ENCODE measurements at regions not wholly inside any gene's neighbourhood (a gene's known extent, or its start where the extent isn't known, plus 50 kb on each side); places are given as distances from the start of the nearest gene placed in this dataset.
"Not testable (repeated sequence)": the region's sequence is repeated elsewhere in the genome, so short reads cannot be mapped to it uniquely, and the experiment has no call there.

DNA sequence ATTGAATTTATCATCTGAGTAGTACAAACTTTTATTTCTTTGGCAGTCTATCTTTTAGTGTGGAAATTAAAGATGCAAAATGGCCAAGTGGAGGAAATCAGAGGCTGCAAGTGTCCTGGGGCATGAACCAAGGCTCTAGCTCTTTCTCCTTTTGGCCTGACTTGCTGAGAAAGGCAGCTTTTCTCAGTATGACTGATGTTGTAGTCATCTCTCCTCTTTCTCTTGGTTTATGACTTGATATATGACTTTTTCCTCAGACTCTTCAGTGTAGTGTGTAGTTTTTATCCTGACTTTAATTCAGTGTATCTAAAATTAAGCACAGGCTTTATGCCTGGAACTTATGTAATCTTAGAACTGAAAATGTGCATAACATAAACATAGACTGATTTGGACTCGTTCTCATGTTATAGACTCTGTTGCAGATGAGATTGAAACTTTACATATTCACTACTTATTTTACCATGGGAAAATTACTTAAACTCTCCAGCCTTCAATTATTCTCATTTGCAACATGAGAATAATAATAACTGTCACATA, 65.7 kb downstream of the SLITRK5 start:
- DNase-seq (ENCODE audit: low read depth in 2 of 2): no peak

DNA sequence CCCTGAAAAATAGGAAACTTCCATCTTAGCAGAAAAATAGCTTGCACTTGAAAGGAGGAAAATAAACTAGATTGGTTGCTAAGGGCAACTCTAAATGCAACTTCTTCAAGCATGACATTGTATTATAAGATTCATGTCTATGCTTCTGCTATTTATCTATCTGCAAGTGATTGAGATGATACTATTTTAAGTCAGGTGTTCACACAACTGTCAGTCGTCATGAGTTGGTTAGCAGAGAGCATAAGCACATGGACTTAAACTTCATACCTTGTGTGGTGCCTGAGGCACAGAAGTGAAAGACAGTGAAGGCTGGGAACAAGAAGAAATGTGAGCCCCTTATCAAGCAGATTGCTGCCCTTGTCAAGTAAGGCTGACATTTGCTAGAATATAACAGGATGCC, 82.9 kb downstream of the SLITRK5 start:
- no peak for DNase-seq (ENCODE audit: low read depth in 2 of 2)

DNA sequence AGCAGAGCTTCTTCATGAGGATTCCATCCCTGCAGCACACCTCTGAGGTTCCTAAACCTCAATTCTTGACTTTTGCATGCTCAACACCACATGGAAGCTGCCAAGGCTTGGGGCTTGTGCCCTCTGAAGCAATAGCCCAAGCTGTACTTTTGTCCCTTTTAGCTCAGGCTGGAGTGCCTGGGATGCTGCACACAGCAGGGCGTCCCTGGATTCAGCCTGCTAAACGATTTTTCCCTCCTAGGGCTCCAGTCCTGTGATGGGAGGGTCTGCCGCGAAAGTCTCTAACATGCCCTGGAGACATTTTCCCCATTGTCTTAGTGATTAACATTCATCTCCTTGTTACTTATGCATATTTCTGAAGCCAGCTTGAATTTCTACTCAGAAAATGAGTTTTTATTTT, 98.3 kb downstream of the SLITRK5 start:
- no peak for DNase-seq (ENCODE audit: low read depth in 2 of 2)

DNA sequence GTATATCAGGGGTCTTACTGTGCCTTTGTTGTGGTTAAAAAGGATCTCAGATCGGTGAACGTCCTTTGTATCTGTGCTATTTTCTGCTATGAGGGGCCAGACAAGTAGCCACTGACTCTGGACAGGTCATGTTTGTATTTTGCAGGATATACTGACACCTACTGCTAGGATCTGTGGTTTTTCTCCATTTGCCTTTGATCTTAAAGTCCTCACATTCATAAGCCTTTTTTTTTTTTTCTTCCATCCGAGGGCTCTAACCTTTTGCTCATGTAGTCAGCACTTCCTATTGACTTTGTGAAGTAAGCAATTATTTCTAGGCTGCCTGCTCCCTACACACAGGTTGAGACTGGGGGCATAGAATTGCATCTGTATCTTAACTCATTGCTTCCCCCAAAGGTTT, 106.2 kb downstream of the SLITRK5 start:
- no peak for DNase-seq (ENCODE audit: low read depth in 2 of 2)

DNA sequence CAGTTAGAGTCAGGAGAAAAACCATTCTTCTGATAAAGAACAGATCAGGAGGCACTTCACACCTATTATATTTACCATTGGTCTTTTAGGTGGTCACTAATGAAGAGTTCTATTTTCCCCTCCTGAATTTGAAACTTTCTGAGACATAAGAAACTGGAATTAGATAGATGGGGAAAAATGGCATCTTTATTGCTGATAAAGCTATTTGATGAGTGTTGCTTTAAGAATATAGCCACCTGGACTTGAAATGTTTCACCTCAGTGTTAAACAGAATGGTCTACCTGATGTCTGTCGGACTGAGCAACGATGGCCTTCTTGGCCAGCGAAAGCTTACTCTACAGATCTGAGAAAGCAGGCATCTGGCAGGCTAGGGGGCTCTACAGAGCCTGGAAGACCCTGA, 107.0 kb downstream of the SLITRK5 start:
- DNase-seq (ENCODE audit: low read depth in 2 of 2): no peak

DNA sequence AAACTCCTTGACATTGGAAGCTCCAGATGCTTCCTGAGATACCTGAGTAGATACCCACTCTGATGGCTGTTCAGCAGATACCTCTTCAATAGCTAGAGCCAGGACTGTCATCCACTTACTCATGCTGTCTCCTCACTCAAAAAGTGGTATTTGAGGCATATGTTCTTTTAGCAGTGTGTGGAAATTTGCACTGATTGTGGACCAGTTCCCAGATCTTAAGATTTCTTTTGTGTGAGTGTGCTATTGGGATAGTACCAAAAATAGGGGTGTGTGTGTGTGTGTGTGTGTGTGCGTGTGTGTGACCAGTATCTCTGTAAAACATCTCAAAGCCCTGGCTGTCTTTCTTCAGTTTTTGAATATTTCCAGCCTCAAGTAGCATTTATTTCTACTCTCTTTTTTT, 108.3 kb downstream of the SLITRK5 start:
- DNase-seq (ENCODE audit: low read depth in 2 of 2): no peak

DNA sequence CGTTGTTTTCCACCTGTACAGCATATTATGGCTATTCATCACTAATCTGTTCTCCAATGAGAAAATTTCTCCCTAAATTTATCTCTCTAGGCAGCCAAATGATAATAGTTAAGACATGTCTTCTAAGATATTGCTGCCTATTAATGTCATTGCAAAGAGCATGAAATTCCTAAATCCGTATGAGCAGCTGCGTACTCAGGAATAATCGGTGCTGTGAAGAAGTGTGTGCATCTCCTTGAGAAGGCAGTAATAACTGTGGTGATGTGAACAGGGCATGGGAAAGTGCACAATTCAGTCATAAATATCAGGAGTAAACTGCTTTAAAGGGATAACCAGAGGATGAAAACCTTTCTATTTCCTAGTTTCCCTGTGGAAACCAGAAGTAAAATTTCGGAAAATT, 112.2 kb downstream of the SLITRK5 start:
- no peak for DNase-seq (ENCODE audit: low read depth in 2 of 2)

DNA sequence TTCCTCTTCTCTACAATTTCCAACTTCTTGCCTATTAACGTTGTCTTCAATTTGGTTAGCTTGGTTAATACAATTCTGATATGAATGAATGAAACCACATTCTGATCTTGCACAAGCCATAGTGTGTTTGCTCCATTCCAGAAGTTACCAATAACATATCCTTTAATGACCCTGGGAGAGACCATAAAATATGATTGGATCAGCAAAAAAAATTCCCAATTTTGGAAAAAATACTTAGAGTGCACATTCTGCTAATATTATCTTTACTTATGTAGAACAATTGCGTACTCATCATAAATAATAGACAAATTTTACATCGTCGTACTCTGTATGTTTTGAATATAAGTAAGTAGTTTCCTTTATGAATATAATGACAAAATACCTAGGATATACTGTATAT, 117.2 kb downstream of the SLITRK5 start:
- no peak for DNase-seq (ENCODE audit: low read depth in 2 of 2)

DNA sequence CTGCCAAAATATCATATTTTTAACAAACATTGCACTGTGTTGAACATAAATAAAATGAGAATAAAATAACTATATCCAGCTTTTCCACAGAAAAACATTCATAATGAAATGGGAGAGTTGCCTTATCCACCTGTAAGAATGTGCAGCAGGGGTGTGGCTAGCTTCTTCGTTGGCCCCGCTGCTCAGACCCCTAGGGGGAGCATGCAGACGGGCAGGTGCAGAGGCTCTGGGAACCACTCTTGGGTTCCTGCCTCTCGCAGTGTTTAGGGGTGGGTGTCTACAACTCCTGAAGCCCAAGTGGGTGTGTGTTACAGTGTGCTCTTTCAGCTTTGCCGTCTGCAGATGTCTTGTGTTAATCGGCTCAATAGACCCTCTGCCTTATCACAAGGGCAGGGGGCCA, 121.7 kb downstream of the SLITRK5 start:
- DNase-seq (ENCODE audit: low read depth in 2 of 2): no peak

DNA sequence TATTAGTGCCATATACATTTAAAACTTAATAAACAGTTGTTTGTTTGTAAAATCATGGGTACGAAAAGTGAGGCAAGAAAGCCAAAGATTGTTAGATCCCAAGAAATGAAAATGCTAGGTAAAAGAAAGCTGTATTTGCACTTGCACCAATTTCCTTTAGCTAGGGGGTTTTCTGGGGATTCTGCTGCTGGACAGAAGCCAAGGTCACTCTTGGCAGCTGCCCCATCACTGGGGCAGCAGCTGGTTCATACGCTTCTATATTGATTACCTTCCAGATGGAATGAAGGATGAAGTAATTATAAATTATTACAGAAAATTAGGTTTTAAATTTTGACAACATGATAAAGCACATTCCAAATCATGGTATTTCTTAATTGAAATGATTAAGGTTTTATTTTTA, 127.4 kb downstream of the SLITRK5 start:
- no peak for DNase-seq (ENCODE audit: low read depth in 2 of 2)

DNA sequence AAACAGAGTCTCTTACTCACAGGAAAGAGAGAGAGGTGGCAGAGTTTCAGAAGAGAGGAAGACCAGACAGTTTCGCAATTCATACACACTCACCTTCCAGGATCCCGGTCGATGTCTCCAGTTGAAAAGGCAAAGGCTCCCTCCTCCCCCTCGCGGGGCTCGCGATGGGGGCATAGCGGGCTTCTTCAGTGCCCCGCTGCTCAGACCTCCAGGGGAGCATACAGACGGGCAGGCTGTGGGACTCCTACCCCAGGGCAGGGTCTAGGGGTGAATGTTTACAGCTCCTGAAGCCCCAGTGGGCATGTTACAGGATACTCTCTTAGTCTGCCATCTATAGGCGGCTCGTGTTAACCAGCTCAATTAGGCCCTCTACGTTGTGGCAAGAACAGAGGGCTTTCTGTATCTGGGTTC, 139.2 kb downstream of the SLITRK5 start:
- no peak for DNase-seq (ENCODE audit: low read depth in 2 of 2)

DNA sequence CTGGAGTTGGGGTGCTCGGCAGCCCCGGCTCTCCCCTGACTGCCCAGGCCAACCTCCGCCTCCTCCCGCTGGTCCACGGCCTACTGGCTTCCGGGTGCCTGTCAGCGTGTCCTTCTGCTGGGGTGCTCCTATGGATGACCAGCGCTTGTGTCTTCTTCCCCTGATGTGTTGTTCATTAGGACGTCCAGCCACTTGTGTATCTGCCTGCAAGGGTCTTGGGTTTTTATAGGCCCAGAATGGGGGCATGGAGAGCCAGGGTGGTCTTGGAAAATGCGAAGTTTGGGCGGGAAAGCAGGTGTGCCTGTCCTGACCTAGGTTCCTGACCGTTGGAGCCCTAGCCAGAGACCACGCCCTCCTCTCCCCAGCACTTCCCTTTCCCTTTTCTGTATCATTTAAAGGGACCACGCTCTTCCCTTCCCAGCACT, 139.8 kb downstream of the SLITRK5 start:
- DNase-seq (ENCODE audit: low read depth in 2 of 2): no peak

DNA sequence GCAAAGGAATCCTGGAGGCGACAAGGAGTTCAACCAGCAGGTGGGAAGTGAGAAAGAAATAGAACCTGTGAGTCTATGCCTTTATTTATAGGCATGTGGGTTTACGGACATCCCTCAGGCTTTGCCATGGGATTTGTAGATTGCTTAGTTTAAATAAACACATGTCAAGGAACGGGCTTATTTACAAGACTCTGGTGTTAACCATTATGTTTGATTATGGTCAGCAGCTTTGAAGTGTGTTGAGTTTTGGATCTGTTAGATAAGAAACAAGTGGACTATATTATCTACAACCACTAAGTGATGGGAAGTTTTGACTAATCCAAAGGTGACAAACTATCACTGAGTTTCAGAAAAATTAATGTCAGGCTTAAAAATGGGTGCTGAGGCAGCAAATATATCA, 143.2 kb downstream of the SLITRK5 start:
- no peak for DNase-seq (ENCODE audit: low read depth in 2 of 2)

DNA sequence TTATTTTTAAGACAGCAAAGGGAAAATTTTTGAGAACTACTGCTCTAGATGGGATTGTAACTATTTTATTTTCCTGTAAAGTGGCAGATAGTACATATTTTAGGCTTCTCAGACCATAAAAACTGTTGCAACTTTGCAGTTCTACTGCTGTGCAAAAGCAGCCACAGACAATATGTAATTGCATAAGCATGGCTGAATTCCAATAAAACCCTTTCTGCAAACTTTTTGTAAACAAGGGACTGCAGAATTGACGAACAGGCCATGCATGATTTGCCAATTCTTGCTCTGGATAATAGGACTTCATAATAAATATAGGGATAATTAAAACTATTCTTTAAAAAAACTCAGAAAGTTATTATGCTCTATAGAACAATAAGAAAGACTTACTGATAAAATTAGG, 149.1 kb downstream of the SLITRK5 start:
- DNase-seq (ENCODE audit: low read depth in 2 of 2): no peak

DNA sequence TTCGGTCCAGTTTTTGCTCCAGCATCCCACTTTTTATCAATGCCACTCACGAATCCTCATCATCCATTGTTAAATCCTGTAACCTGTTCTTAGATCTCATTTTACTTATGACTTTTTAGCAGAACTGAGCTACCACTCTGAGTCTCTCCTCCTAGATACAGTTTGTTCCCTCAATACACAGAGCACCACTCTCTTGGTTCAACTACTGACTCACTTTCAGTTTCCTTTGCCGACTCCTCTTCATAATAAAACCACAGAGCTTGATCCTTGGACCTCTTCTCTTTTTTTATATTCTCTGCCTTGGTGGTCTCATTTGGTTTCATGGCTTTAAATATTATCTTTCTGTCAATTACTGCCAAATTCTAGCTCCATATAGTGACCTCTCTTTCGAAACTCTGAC, 150.3 kb downstream of the SLITRK5 start:
- DNase-seq (ENCODE audit: low read depth in 2 of 2): no peak

DNA sequence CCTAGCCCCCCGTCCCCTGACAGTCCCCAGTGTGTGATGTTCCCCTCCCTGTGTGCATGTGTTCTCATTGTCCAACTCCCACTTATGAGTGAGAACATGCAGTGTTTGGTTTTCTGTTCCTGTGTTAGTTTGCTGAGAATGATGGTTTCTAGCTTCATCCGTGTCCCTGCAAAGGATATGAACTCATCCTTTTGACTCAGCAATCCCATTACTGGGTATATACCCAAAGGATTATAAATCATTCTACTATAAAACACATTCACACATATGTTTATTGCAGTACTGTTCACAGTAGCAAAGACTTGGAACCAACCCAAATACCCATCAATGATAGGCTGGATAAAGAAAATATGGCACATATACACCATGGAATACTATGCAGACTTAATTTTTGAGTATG, 155.1 kb downstream of the SLITRK5 start:
- DNase-seq (ENCODE audit: low read depth in 2 of 2): not testable (repeated sequence)

DNA sequence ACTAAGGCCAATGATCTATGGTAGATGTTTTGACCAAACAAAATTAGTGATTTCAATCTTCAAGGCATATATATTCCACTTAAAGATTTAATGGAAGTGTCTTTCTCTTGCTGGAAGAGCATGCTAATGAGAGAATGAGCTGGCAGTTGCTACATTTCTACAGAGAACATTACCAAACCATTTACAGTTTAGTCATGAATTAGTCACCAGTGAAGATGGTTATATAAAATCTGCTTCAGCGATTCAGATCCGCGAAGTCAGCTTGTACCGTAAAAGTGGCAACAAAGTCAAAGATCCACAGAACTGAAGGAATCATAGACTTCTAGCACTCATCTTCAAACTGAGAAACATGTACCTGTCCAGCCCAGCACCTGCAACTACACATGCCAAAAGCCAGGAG, 156.3 kb downstream of the SLITRK5 start:
- DNase-seq (ENCODE audit: low read depth in 2 of 2): no peak

DNA sequence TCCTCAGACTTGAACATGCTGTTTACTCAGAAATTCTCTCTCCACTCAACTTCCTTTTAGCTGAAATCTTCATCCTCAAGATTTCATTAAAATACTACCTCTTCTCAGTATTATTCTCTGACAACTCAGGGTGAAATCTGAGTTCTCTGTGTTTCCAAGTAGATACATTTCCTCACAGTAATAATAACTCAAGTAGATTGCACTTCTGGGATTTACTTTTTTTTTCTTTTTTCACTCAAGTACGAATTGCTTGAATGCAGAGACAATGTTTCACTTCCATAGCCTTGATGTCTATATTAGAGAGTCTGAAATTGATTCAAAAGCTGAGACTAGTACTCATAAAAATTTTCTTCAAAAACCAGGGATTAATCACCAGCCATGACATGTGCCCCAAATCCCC, 166.4 kb downstream of the SLITRK5 start:
- no peak for DNase-seq (ENCODE audit: low read depth in 2 of 2)

DNA sequence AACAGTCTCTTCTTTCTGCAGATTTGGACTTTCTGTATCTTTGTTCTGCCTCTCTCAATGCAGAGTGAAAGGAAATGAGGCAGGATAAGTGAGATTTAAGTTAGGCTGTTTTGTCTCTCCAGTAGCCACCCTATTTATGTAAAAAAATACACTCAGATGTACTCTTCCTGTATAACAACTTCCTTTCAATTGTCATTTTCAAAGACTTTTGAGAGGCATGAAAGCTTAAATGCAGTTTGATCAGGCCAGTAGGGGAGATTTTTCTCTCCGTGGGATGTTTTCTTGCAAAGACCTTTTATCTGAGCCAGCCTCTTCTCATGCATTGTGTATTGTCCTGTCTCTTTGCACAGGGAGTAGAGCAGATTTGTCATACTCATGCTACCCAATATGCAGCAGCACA, 166.8 kb downstream of the SLITRK5 start:
- DNase-seq (ENCODE audit: low read depth in 2 of 2): no peak

DNA sequence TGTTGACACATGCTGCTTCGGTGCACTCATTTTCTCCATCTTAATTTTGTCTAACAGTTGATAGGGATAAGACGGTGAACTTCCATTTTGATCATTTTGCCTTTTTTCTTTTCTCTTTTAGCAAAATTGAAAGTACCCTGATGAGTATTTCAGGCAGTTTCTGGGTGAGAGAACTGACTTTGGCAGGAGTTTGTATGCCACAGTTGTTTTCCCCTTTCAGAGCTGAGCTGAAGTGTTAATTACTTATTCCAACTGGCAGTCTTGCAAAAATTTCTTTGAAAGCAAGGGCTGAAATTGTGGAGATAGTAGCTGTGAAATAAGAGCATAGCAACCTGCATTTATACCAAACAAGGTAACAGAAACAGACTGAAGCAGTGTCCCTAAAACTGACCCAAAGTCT, 180.2 kb downstream of the SLITRK5 start:
- no peak for DNase-seq (ENCODE audit: low read depth in 2 of 2)

DNA sequence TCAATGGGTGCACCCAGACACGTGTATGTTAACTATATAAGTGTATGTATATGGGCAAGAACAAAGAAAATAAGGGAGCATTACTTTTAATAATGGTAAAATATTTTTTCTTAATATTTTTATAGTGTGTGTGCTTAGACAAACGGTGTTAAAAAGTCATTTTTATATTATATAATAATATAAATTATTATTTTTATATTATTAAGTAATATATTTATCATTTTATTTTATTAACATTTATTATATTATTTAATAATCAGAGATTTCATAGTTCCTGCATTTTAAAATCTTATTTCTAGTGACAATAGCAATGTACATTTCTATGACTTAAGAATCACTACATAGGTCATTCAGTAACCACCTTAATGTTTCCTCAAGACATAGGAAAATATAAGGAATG, 184.4 kb downstream of the SLITRK5 start:
- no peak for DNase-seq (ENCODE audit: low read depth in 2 of 2)

DNA sequence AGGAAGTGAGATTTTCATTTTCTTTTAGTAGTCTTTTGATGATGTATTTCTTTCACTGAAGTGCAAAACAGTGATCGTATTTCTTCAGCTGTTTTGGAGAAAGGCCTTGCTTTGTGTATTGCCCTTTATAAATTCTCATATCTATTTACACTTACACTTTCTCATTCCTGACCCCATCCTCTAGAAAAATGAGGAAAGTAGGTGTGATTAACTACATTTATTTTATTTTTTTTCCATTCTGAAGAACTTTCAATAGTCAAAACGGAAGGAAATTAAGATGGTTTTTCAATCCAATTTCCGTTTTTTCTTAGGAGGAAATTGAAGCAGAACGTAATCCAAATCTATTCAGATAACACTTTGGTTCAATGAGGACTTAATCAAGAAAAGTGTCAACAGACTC, 188.1 kb downstream of the SLITRK5 start:
- no peak for DNase-seq (ENCODE audit: low read depth in 2 of 2)

DNA sequence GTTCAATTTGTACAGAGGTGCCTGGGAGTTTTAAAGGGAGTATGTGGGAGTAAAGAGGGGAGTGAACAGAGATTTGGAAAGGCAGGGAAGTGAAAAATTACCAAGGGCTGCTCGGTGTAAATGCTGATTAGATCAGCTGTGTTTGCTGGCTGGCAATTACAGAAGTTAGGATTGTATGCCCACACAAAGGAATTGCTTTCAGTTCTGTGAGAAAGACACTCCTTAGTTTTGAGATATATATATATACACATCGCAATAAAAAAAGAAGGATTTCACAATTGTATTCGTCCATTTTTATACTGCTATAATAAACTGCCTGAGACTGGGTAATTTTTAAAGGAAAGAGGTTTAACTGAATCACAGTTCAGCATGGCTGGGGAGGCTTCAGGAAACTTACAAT, 196.3 kb downstream of the SLITRK5 start:
- DNase-seq (ENCODE audit: low read depth in 2 of 2): no peak

DNA sequence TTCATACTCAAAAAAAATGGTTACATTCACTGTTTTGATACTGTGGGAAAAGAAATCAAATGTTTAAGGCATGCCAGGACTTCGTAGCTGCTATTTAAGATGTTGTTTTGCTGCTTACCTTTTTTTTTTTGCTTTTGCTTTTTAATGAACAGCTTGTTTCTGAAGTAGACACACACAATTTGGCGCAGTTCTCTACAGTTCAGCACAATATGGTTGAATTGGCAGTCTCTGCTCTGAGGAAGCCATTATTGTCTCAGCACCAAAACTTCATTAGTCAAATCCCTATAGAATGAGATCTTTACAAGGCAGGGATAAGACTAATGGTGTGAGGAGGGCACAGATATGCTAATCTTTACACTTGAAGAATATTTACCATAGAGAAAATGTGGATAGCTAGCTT, 197.6 kb downstream of the SLITRK5 start:
- no peak for DNase-seq (ENCODE audit: low read depth in 2 of 2)

DNA sequence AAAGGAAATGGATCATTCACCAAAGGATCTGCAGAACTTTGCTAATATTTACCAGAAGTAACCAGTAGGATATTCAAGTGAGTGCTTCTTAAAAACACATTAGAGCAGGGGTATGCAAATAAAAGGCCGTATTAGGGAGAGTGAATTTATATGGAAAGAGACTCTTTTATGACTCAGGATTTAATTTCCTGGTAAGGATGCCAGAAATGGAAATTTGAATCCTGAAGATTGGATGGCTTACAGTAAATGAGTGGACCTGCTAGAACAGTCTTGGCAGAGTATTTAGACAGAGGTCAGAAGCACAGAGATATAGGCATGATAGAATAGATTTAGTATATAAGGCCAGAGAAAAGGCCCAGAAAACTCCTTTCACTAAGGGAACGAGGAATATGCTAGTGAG, 201.6 kb downstream of the SLITRK5 start:
- no peak for DNase-seq (ENCODE audit: low read depth in 2 of 2)

Measured in stimulated activated CD4-positive, alpha-beta T cell treated with anti-CD3 and anti-CD28 coated beads, Interleukin-12 subunit alpha, Interleukin-12 subunit beta, amount 100 ng/mL, for 24 hours (primary cell).